22Rv1 (cell line): ENCODE measurements at regions not wholly inside any gene's neighbourhood (a gene's known extent, or its start where the extent isn't known, plus 50 kb on each side); places are given as distances from the start of the nearest gene placed in this dataset.

Experiments
- H3K27ac ChIP-seq: fragments of 450-650 bp; 2 replicates; pipeline ENCODE4 v1.5.1; 2017
- ZFX ChIP-seq: fragments of 450-650 bp; IDR thresholded peaks from 2 replicates; pipeline ENCODE4 v1.6.1; 2017; ENCODE audit warnings: antibody characterized with exemption, borderline replicate concordance
- TF ChIP-seq, protein P1 (sequence below): fragments of 450-650 bp; IDR thresholded peaks from 2 replicates; pipeline ENCODE4 v1.5.1; 2017; ENCODE audit warnings: mild to moderate bottlenecking

DNA sequence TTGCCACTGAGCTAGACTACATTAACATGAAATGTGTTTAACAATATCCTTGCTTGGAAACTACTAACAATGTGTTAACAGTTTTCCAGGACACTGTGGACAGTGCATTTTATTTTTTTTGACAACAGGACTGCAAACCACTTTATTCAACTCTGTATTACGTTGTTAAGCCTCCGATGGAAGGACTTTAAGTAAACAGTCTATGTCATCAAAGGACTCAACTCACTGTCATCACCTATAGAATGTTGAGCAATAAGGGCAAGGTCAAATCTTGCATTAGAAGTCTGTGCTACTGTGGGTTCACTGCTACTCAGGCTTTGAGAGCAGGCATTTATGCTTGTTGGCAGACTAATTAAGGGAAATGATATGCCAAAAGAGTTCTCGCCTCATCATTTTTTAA lies 483.7 kb downstream of the FLRT2 start:
- TF ChIP-seq ZFX = no peak
- TF ChIP-seq, protein P1, sequence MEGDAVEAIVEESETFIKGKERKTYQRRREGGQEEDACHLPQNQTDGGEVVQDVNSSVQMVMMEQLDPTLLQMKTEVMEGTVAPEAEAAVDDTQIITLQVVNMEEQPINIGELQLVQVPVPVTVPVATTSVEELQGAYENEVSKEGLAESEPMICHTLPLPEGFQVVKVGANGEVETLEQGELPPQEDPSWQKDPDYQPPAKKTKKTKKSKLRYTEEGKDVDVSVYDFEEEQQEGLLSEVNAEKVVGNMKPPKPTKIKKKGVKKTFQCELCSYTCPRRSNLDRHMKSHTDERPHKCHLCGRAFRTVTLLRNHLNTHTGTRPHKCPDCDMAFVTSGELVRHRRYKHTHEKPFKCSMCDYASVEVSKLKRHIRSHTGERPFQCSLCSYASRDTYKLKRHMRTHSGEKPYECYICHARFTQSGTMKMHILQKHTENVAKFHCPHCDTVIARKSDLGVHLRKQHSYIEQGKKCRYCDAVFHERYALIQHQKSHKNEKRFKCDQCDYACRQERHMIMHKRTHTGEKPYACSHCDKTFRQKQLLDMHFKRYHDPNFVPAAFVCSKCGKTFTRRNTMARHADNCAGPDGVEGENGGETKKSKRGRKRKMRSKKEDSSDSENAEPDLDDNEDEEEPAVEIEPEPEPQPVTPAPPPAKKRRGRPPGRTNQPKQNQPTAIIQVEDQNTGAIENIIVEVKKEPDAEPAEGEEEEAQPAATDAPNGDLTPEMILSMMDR = no peak
- H3K27ac ChIP-seq = no peak overlapping the region

DNA sequence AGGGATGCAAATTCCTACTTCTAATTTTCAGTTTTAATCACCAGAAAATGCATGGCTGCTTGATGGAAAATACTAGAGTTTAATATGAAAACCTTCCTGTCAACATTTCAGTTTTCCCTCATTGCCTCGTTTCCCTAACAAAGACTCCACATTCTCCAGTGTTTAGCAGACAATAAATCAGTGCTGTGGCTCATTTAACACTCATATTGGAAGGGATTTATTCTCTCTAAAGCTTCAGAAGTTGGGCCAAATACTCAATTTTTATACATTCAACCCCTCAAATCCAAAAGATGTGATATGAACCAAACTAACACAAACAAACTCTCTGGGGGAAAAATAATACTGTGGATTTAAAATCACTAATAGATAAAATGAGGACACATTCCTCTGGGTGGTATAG lies 482.5 kb downstream of the FLRT2 start:
- no peak overlapping the region for H3K27ac ChIP-seq
- TF ChIP-seq, protein P1 = no peak
- no peak for TF ChIP-seq ZFX

DNA sequence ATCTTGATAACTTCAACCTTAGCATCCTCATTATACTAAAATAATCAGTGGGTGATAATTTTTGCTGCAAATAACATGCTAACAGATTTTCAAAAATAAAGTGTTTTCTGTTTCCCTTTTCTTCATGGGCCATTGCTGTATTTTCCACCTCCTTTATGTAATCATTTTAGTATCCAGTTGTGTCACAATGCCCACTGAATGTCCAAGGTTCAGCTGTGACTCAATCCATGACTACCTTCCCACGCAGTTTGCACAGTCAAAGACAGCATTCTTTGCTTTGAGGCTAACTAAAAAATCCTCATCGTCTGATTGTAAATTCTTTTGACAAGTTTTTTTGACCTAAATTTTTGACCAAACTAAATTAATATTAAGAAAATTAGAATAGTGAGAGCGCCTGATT lies 474.1 kb downstream of the FLRT2 start:
- TF ChIP-seq, protein P1 = no peak
- TF ChIP-seq ZFX = no peak
- H3K27ac ChIP-seq = no peak overlapping the region

DNA sequence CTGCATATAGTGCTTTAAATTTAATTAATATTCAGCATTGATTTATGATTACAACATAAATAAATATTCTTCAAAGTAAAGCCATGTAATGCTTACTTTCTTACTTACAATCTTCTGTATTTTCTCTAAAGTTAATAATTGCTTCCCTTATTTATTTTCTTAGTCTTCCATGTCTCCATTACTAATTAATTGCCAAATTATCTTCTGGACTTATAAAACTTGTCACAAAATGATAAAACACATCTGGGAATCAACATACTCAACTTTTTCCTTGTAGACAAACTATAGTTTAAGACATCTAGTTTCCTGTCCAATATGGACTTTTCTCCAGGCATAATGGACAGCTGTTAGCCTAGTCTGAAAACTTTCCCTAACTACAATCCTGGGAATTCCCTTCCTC lies 466.6 kb downstream of the FLRT2 start:
- no peak for TF ChIP-seq ZFX
- TF ChIP-seq, protein P1 = no peak
- H3K27ac ChIP-seq = no peak overlapping the region

DNA sequence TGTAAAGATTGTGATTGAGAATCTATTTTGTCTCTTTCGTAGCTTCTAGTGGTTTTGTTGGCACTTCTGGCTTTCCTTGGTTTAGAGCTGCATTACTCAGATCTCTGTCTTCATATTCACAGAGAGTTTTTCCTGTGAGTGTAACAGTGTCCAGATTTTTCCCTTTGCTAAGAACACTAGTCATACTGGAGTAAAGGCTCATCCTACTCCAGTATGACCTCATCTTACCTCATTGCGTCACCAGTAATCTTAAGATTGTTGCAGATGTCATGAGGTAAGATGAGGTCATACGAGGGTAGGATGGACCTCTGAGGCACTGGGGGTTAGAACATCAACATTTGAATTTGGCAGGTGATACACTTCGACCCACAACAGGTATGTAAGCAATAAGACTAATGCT lies 461.2 kb downstream of the FLRT2 start:
- no peak overlapping the region for H3K27ac ChIP-seq
- TF ChIP-seq, protein P1 = no peak
- TF ChIP-seq ZFX = no peak

DNA sequence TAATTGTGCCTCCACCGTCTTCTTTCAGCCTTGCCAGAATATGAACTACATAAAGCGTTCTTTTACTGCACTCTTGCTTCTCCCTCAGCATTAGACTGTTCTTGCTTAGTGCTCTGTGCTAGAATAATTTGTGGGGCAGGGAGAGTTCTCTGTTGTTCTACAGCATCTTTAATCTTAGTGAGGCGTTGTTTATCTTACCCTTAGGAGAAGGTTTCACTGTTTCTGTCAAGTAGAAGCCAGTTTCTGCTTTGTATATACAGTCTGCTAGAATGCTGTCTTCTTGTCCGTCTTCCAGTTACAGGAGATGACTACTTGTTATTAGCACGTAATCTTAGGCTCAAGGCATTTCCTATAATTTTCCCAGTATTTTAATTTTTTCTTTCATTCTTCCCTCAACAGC lies 458.0 kb downstream of the FLRT2 start:
- TF ChIP-seq ZFX = no peak
- TF ChIP-seq, protein P1 = no peak
- H3K27ac ChIP-seq = no peak overlapping the region

DNA sequence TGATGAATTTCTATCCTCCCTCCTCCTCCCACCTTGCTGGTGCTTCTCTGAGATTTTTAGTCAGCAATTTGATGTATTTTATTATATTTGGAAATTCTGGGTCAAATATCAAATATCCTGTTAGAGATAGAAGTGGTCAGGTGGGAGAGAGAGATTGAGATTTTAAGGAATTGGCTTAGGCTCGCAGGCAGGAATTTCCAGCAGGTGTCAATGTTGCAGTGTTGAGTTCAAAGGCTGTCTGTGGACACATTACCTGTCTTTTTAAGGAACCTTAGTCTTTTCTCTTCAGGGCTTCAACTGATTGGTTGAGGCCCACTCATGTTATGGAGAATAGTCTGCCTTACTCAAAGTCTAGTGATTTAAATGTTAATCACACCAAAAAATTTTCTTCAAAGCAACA lies 457.3 kb downstream of the FLRT2 start:
- TF ChIP-seq, protein P1 = no peak
- no peak for TF ChIP-seq ZFX
- no peak overlapping the region for H3K27ac ChIP-seq
